B cell (primary cell): ENCODE measurements at regions not wholly inside any gene's neighbourhood (a gene's known extent, or its start where the extent isn't known, plus 50 kb on each side); places are given as distances from the start of the nearest gene placed in this dataset.

ENCODE experiments used
- ATAC-seq: fragments of 200-7000 bp; cut with Tn5 transposase; one replicate; pipeline ENCODE4 v1.10.0; 2021; ENCODE audit warnings: low read depth, mild to moderate bottlenecking, moderate number of reproducible peaks, moderate library complexity
- CTCF ChIA-PET: fragments of 350-600 bp; sonication (Branson Sonifier 250); formaldehyde crosslinking; loops from one replicate; lab custom pipeline; 2021; ENCODE audit warnings: antibody characterized with exemption, inconsistent platforms; lab: Charles Lee
- POLR2A ChIA-PET: fragments of 350-600 bp; sonication (Branson Sonifier 250); formaldehyde crosslinking; loops from one replicate; lab custom pipeline; 2021; ENCODE audit warnings: antibody characterized with exemption; lab: Charles Lee
- DNase-seq: peaks from one replicate; pipeline ENCODE4 v3.0.0; 2013
- H2AFZ ChIP-seq: 2 replicates; pipeline ENCODE4 v1.6.1; 2012; ENCODE audit warnings: mild to moderate bottlenecking, low read depth, low read length; ENCODE audit not compliant: insufficient read depth, poor library complexity, severe bottlenecking
- H3K27ac ChIP-seq, 2 donors: 1 replicate in 1 of 2; 2 replicates in 1 of 2; pipeline ENCODE4 v1.5.1; 2012 to 2013; ENCODE audit warnings: low read length in 2 of 2, mild to moderate bottlenecking in 2 of 2, moderate library complexity in 1 of 2
- H3K27me3 ChIP-seq, 4 experiments: fragments of 200-600 bp in 1 of 4; sonication (generic) in 1 of 4; replicated peaks in 1 of 4; 1 replicate in 2 of 4; 2 replicates in 2 of 4; pipeline versions ENCODE4 v1.6.1 to v1.7.0; 2013 to 2016; ENCODE audit warnings: low read length in 3 of 4, mild to moderate bottlenecking in 2 of 4, mixed read lengths in 1 of 4, moderate library complexity in 1 of 4; ENCODE audit not compliant: insufficient read depth in 4 of 4, control insufficient read depth in 3 of 4; ENCODE audit errors: control extremely low read depth in 1 of 4
- H3K36me3 ChIP-seq, 2 experiments: replicated peaks in 1 of 2; 1 replicate in 1 of 2; 2 replicates in 1 of 2; pipeline versions ENCODE4 v1.6.1 to v1.7.1; 2013; ENCODE audit warnings: low read length in 1 of 2; ENCODE audit not compliant: insufficient read depth in 2 of 2, control insufficient read depth in 1 of 2; ENCODE audit errors: control extremely low read depth in 1 of 2, extremely low read depth in 1 of 2
- H3K4me1 ChIP-seq, 2 donors: fragments of 200-600 bp in 1 of 2; sonication (generic) in 1 of 2; 1 replicate in 1 of 2; 2 replicates in 1 of 2; pipeline versions ENCODE4 v1.5.1 to v1.6.1; 2013 to 2017; ENCODE audit warnings: low read length in 2 of 2; ENCODE audit not compliant: control insufficient read depth in 2 of 2, insufficient read depth in 2 of 2
- H3K4me2 ChIP-seq: replicated peaks from 2 replicates; pipeline ENCODE3; 2012; ENCODE audit warnings: mild to moderate bottlenecking, low read depth, low read length; ENCODE audit not compliant: poor library complexity, severe bottlenecking
- H3K4me3 ChIP-seq, 5 experiments: fragments of 200-600 bp in 1 of 5; sonication (generic) in 1 of 5; 1 replicate in 3 of 5; 2 replicates in 2 of 5; pipeline versions ENCODE4 v1.5.1 to v1.7.0; 2011 to 2016; ENCODE audit warnings: low read length in 4 of 5, mild to moderate bottlenecking in 4 of 5, low read depth in 2 of 5, control low read depth in 1 of 5, moderate library complexity in 1 of 5; ENCODE audit not compliant: insufficient read depth in 1 of 5; ENCODE audit errors: control extremely low read depth in 1 of 5, extremely low read depth in 1 of 5
- H3K79me2 ChIP-seq: fragments of 200-600 bp; sonication (generic); one replicate; pipeline ENCODE4 v1.6.0; 2016; ENCODE audit warnings: low read length; ENCODE audit not compliant: control insufficient read depth, insufficient read depth
- H3K9ac ChIP-seq: fragments of 200-600 bp; sonication (generic); 2 replicates; pipeline ENCODE4 v1.6.1; 2017; ENCODE audit warnings: mild to moderate bottlenecking, low read length, moderate library complexity
- H3K9me3 ChIP-seq, 3 donors: one replicate each; pipeline versions ENCODE4 v1.6.1 to v1.7.1; 2013; ENCODE audit warnings: low read length in 2 of 3; ENCODE audit not compliant: control insufficient read depth in 2 of 3, insufficient read depth in 1 of 3; ENCODE audit errors: control extremely low read depth in 1 of 3
- H4K20me1 ChIP-seq: 2 replicates; pipeline ENCODE4 v1.6.0; 2012; ENCODE audit warnings: mild to moderate bottlenecking, low read length; ENCODE audit not compliant: insufficient read depth, control insufficient read depth, poor library complexity, severe bottlenecking
- H3K27ac Mint-ChIP-seq: one replicate; pipeline ENCODE4 v1.8.0; 2021; ENCODE audit warnings: mixed read lengths
- H3K27me3 Mint-ChIP-seq: one replicate; pipeline ENCODE4 v1.8.0; 2021; ENCODE audit warnings: mixed read lengths
- H3K4me1 Mint-ChIP-seq: one replicate; pipeline ENCODE4 v1.8.0; 2021; ENCODE audit warnings: mixed read lengths
- H3K4me3 Mint-ChIP-seq: one replicate; pipeline ENCODE4 v1.8.0; 2021; ENCODE audit warnings: mixed read lengths
- H3K9me3 Mint-ChIP-seq: one replicate; pipeline ENCODE4 v1.8.0; 2022; ENCODE audit warnings: mixed read lengths; ENCODE audit not compliant: insufficient read depth
- EZH2 ChIP-seq: IDR thresholded peaks from 2 replicates; pipeline ENCODE4 v1.6.1; 2012; ENCODE audit warnings: borderline replicate concordance, low read depth, mild to moderate bottlenecking, moderate library complexity, low read length; ENCODE audit not compliant: insufficient read depth, poor library complexity, severe bottlenecking
- WGBS: methylation state at CpG from one replicate; pipeline ENCODE4 v1.1.5; 2013; ENCODE audit warnings: missing lambda C conversion rate; ENCODE audit not compliant: insufficient coverage; 5-methylcytosine and 5-hydroxymethylcytosine counted together
- intact Hi-C: fragments of 100-400 bp; cut with micrococcal nuclease; formaldehyde crosslinking; loops from one replicate; pipeline ENCODE4 v1.10.0; 2022
- TF ChIP-seq, protein P1 (sequence below): fragments of 200-600 bp; IDR thresholded peaks from one replicate; pipeline ENCODE4 v1.8.0; 2022; ENCODE audit warnings: antibody characterized with exemption, mild to moderate bottlenecking

DNA sequence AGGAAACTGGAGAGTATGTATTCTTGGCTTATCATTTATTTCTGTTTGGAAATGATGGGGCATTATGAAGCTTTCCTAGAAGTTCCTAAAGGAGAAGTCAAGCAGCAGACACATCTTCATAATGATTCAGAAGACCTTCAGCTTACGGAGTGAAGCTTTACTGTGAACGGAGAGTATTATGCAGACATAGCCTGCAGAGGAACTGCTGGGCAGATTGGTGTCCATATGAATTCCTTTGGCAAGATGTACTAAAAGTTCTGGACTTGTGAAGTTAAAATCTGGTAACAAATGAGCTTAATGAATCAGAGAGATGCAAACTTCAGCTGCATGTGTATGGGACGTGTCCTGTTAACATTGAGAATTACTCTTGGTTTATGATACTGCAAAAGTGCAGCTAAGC lies 60.1 kb downstream of the NABP1 start:
- ChIA-PET POLR2A (no interaction called here), CTCF (interaction anchor here (0.9 to 4.1 kb wide), 2 partner anchors 21 to 183 kb away, joined by 4 to 13 read pairs; no protein-coding TSS in a partner anchor)
- Histone ChIP-seq H3K36me3 (no peaks in the 10 kb centered on the region), H3K4me3 (no peak overlapping the region), H3K4me2 (no peak overlapping the region), H3K9ac (no peak overlapping the region), H3K9me3 (no peaks in the 10 kb centered on the region), H3K27ac (no peak overlapping the region), H4K20me1 (no peaks in the 10 kb centered on the region), H3K79me2 (no peaks in the 10 kb centered on the region), H3K27me3 (no peaks in the 10 kb centered on the region), H2AFZ (no peak overlapping the region), H3K4me1 (no peaks in the 10 kb centered on the region)
- Mint-ChIP-seq H3K27me3 (peaks cover 3% of the 10 kb centered on the region), H3K4me3 (no peak overlapping the region), H3K27ac (no peak overlapping the region), H3K9me3 (no peaks in the 10 kb centered on the region), H3K4me1 (no peaks in the 10 kb centered on the region)
- WGBS, result 90% methylated on average over 2 of the region's 3 CpGs
- no peak for TF ChIP-seq EZH2
- TF ChIP-seq, protein P1, sequence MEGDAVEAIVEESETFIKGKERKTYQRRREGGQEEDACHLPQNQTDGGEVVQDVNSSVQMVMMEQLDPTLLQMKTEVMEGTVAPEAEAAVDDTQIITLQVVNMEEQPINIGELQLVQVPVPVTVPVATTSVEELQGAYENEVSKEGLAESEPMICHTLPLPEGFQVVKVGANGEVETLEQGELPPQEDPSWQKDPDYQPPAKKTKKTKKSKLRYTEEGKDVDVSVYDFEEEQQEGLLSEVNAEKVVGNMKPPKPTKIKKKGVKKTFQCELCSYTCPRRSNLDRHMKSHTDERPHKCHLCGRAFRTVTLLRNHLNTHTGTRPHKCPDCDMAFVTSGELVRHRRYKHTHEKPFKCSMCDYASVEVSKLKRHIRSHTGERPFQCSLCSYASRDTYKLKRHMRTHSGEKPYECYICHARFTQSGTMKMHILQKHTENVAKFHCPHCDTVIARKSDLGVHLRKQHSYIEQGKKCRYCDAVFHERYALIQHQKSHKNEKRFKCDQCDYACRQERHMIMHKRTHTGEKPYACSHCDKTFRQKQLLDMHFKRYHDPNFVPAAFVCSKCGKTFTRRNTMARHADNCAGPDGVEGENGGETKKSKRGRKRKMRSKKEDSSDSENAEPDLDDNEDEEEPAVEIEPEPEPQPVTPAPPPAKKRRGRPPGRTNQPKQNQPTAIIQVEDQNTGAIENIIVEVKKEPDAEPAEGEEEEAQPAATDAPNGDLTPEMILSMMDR, result no peak
- intact Hi-C loops, result no loop called here
- no peak for ATAC-seq
- no peak for DNase-seq

DNA sequence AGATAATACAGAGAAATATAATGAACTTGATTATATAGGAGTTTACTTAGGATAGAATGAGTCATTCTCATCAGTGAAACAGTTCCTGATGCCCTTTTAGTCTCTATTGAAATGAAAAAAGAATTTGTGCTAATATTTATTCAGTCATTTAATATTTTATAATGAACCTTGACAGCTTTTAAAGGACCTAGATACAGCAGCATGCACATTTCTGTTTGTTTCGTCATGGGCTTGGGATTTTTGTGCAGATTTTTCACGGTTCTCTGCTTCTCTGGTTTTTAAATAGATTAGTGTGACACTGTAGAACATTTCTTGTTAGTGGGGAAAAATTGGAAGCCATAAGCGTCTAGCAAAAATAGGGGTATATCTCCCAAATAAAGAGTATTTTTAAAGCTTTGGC lies 60.7 kb downstream of the NABP1 start:
- no peaks in the 10 kb centered on the region for H3K4me1 Mint-ChIP-seq
- Histone ChIP-seq H3K4me1 (no peaks in the 10 kb centered on the region), H3K79me2 (no peaks in the 10 kb centered on the region), H3K9ac (no peak overlapping the region), H2AFZ (no peak overlapping the region), H3K4me2 (no peak overlapping the region), H4K20me1 (no peaks in the 10 kb centered on the region), H3K9me3 (no peaks in the 10 kb centered on the region), H3K27me3 (no peaks in the 10 kb centered on the region), H3K36me3 (no peaks in the 10 kb centered on the region), H3K27ac (no peak overlapping the region), H3K4me3 (no peak overlapping the region)
- H3K27ac Mint-ChIP-seq, result no peak overlapping the region
- no peaks in the 10 kb centered on the region for H3K9me3 Mint-ChIP-seq
- 80% methylated on average over 2 of the region's 3 CpGs for WGBS
- intact Hi-C loops, result no loop called here
- H3K27me3 Mint-ChIP-seq, result peaks cover 5% of the 10 kb centered on the region
- DNase-seq (no peak), ATAC-seq (no peak)
- CTCF ChIA-PET, result no interaction called here
- TF ChIP-seq, protein P1, result no peak
- TF ChIP-seq EZH2, result no peak
- POLR2A ChIA-PET, result no interaction called here
- H3K4me3 Mint-ChIP-seq, result no peak overlapping the region
